IMR-90 (cell line): ENCODE measurements at regions not wholly inside any gene's neighbourhood (a gene's known extent, or its start where the extent isn't known, plus 50 kb on each side); places are given as distances from the start of the nearest gene placed in this dataset.

Experiments used
- ATAC-seq: fragments of 200-7000 bp; cut with Tn5 transposase; 2 replicates; pipeline ENCODE4 v1.9.1; 2020; ENCODE audit warnings: low read depth, mild to moderate bottlenecking, moderate library complexity
- BruUV-seq: library from RNA; stranded (reverse); fragments of 400-500 nt; replicated peaks from 2 replicates; lab custom pipeline; 2021; lab: Mats Ljungman, UMichigan
- CTCF ChIA-PET: fragments of 300-600 bp; formaldehyde crosslinking; extraction: SDS; loops from one replicate; lab custom pipeline; 2021; ENCODE audit warnings: antibody characterized with exemption; lab: Yijun Ruan, JAX
- POLR2A ChIA-PET: fragments of 300-600 bp; sonication (Branson Sonifier 250); formaldehyde crosslinking; loops from one replicate; lab custom pipeline; 2022; ENCODE audit warnings: antibody characterized with exemption; ENCODE audit not compliant: unreplicated experiment; lab: Charles Lee
- DNase-seq: peaks from one replicate; pipeline ENCODE4 v3.0.0; 2013
- H2AFZ ChIP-seq: replicated peaks from 2 replicates; pipeline ENCODE3; 2013; ENCODE audit warnings: low read length, mild to moderate bottlenecking; ENCODE audit not compliant: poor library complexity
- H2AK5ac ChIP-seq: 2 replicates; pipeline ENCODE4 v1.6.1; 2013; ENCODE audit warnings: low read depth, low read length, inconsistent platforms
- H2AK9ac ChIP-seq: replicated peaks from 2 replicates; pipeline ENCODE3; 2013; ENCODE audit warnings: mild to moderate bottlenecking, low read depth, low read length, moderate library complexity; ENCODE audit not compliant: poor library complexity
- H2BK120ac ChIP-seq: 2 replicates; pipeline ENCODE4 v1.6.1; 2013; ENCODE audit warnings: low read depth, low read length, inconsistent platforms
- H2BK15ac ChIP-seq: 3 replicates; pipeline ENCODE4 v1.6.1; 2013; ENCODE audit warnings: low read depth, low read length, inconsistent platforms
- H2BK20ac ChIP-seq: 2 replicates; pipeline ENCODE4 v1.6.1; 2013; ENCODE audit warnings: low read depth, mild to moderate bottlenecking, inconsistent platforms, low read length, moderate library complexity
- H2BK5ac ChIP-seq: 2 replicates; pipeline ENCODE4 v1.6.1; 2013; ENCODE audit warnings: mild to moderate bottlenecking, low read depth, low read length, inconsistent platforms; ENCODE audit not compliant: poor library complexity, severe bottlenecking
- H3K14ac ChIP-seq: replicated peaks from 2 replicates; pipeline ENCODE4 v1.6.1; 2013; ENCODE audit warnings: low read depth, low read length, inconsistent platforms
- H3K18ac ChIP-seq: 2 replicates; pipeline ENCODE4 v1.6.1; 2013; ENCODE audit warnings: low read depth, low read length, control low read depth
- H3K23ac ChIP-seq: 2 replicates; pipeline ENCODE4 v1.6.1; 2013; ENCODE audit warnings: low read depth, low read length, inconsistent platforms
- H3K27ac ChIP-seq: 2 replicates; pipeline ENCODE4 v1.5.1; 2013; ENCODE audit warnings: mild to moderate bottlenecking, control low read depth, low read length; ENCODE audit not compliant: insufficient read depth
- H3K27me3 ChIP-seq: 2 replicates; pipeline ENCODE4 v1.6.1; 2013; ENCODE audit warnings: low read length; ENCODE audit not compliant: control insufficient read depth, insufficient read depth
- H3K36me3 ChIP-seq: 2 replicates; pipeline ENCODE4 v1.6.1; 2013; ENCODE audit warnings: low read length, mixed read lengths; ENCODE audit not compliant: control insufficient read depth, insufficient read depth
- H3K4ac ChIP-seq: 2 replicates; pipeline ENCODE4 v1.6.1; 2013; ENCODE audit warnings: low read depth, low read length, inconsistent platforms
- H3K4me1 ChIP-seq: 2 replicates; pipeline ENCODE4 v1.6.1; 2013; ENCODE audit warnings: low read length, mixed read lengths; ENCODE audit not compliant: control insufficient read depth, insufficient read depth
- H3K4me2 ChIP-seq: 2 replicates; pipeline ENCODE4 v1.6.1; 2013; ENCODE audit warnings: low read depth, mild to moderate bottlenecking, control low read depth, low read length, moderate library complexity
- H3K4me3 ChIP-seq: 2 replicates; pipeline ENCODE4 v1.5.1; 2013; ENCODE audit warnings: low read depth, mild to moderate bottlenecking, control low read depth, low read length, moderate library complexity; ENCODE audit not compliant: insufficient read depth
- H3K56ac ChIP-seq: 2 replicates; pipeline ENCODE4 v1.6.1; 2013; ENCODE audit warnings: low read length, inconsistent platforms; ENCODE audit not compliant: insufficient read depth; ENCODE audit errors: extremely low read depth
- H3K79me1 ChIP-seq, 2 experiments: 2 replicates each; pipeline ENCODE4 v1.6.1; 2013; ENCODE audit warnings: low read length in 2 of 2, inconsistent platforms in 1 of 2, low read depth in 1 of 2
- H3K9ac ChIP-seq: 2 replicates; pipeline ENCODE4 v1.6.1; 2013; ENCODE audit warnings: low read depth, low read length, control low read depth
- H3K9me1 ChIP-seq: 2 replicates; pipeline ENCODE4 v1.6.1; 2013; ENCODE audit warnings: low read length, inconsistent platforms; ENCODE audit not compliant: insufficient read depth
- H3K9me3 ChIP-seq: 2 replicates; pipeline ENCODE4 v1.6.1; 2013; ENCODE audit warnings: low read length; ENCODE audit not compliant: control insufficient read depth, insufficient read depth
- H4K20me1 ChIP-seq: 2 replicates; pipeline ENCODE4 v1.6.1; 2013; ENCODE audit warnings: low read length, inconsistent platforms; ENCODE audit not compliant: insufficient read depth
- H4K5ac ChIP-seq: 2 replicates; pipeline ENCODE4 v1.6.1; 2013; ENCODE audit warnings: mild to moderate bottlenecking, low read depth, low read length, control low read depth
- H4K8ac ChIP-seq, 2 experiments: 2 replicates each; pipeline ENCODE4 v1.6.1; 2013; ENCODE audit warnings: low read depth in 2 of 2, low read length in 2 of 2, control low read depth in 1 of 2, inconsistent platforms in 1 of 2
- H4K91ac ChIP-seq: 2 replicates; pipeline ENCODE4 v1.6.1; 2013; ENCODE audit warnings: low read depth, low read length, inconsistent platforms; ENCODE audit not compliant: insufficient read depth
- BHLHE40 ChIP-seq: fragments of 150-350 bp; IDR thresholded peaks from 2 replicates; pipeline ENCODE4 v1.6.1; 2016; ENCODE audit warnings: mild to moderate bottlenecking, low read depth, low read length
- CEBPB ChIP-seq: IDR thresholded peaks from 2 replicates; pipeline ENCODE4 v1.6.1; 2012; ENCODE audit warnings: low read depth, low read length, improper control_type of control experiment
- ELK1 ChIP-seq: fragments of 150-350 bp; IDR thresholded peaks from 2 replicates; pipeline ENCODE4 v1.6.1; 2016; ENCODE audit warnings: low read depth, mild to moderate bottlenecking, low read length, moderate library complexity, borderline replicate concordance
- MAFK ChIP-seq: IDR thresholded peaks from 2 replicates; pipeline ENCODE4 v1.6.1; 2012; ENCODE audit warnings: low read depth, low read length, improper control_type of control experiment
- POLR2A ChIP-seq: IDR thresholded peaks from 2 replicates; pipeline ENCODE4 v1.6.1; 2012; ENCODE audit warnings: mild to moderate bottlenecking, low read depth, low read length
- RCOR1 ChIP-seq: IDR thresholded peaks from 2 replicates; pipeline ENCODE4 v1.6.1; 2012; ENCODE audit warnings: mild to moderate bottlenecking, low read length, improper control_type of control experiment; ENCODE audit not compliant: insufficient replicate concordance
- RFX5 ChIP-seq: IDR thresholded peaks from 2 replicates; pipeline ENCODE4 v1.8.0; 2012; ENCODE audit warnings: low read depth, mild to moderate bottlenecking, low read length, moderate library complexity
- WGBS, 2 experiments: methylation state at CpG; one replicate each; pipeline versions ENCODE4 v1.1.5 to v1.1.7; 2013; ENCODE audit warnings: missing lambda C conversion rate in 2 of 2; ENCODE audit not compliant: insufficient read length in 1 of 2; ENCODE audit errors: extremely low coverage in 2 of 2; 5-methylcytosine and 5-hydroxymethylcytosine counted together
- dilution Hi-C: fragments of 300-500 bp; cut with HindIII; formaldehyde crosslinking; loops from one replicate; pipeline ENCODE4 v1.14.3; 2018; ENCODE audit warnings: low sequenced_read_pairs; ENCODE audit not compliant: unreplicated experiment
- in situ Hi-C: fragments of 300-500 bp; cut with MboI; formaldehyde crosslinking; loops from 3 replicates; pipeline ENCODE4 v1.14.3; 2019; ENCODE audit warnings: low sequenced_read_pairs, inconsistent platforms, mixed read lengths
- intact Hi-C: fragments of 100-400 bp; cut with micrococcal nuclease; formaldehyde crosslinking; loops from 2 replicates; pipeline ENCODE4 v1.10.0; 2022

- H3K4me2 ChIP-seq, result no peak overlapping the region
- intact Hi-C loops (loop anchor here (5.0 kb wide), 1 partner anchor 1037 kb away; the partner anchor contains the start of gene BDNF), in situ Hi-C loops (no loop called here), dilution Hi-C loops (no loop called here)
- CTCF ChIA-PET, result interaction anchor here (0.8 kb wide), 1 partner anchor 19 kb away, joined by 3 read pairs; no protein-coding TSS in a partner anchor
- H3K4ac ChIP-seq, result peak overlapping the region; percentile 67
- H3K56ac ChIP-seq, result peak overlapping the region; percentile 65
- no peak overlapping the region for H3K9ac ChIP-seq
- peak overlapping the region; percentile 75 for H4K5ac ChIP-seq
- no peak for ATAC-seq
- TF ChIP-seq POLR2A, result no peak
- no peak for TF ChIP-seq CEBPB
- no peak for TF ChIP-seq ELK1
- peak; percentile 39; the same call in 1 of the 2 replicates for TF ChIP-seq MAFK
- no peak for TF ChIP-seq BHLHE40
- TF ChIP-seq RCOR1, result no peak
- TF ChIP-seq RFX5, result no peak
- H3K79me1 ChIP-seq, result no peaks in the 10 kb centered on the region; a peak in 1 of 4 replicates
- no peaks in the 10 kb centered on the region for H3K36me3 ChIP-seq
- H3K23ac ChIP-seq, result no peak overlapping the region
- H3K4me3 ChIP-seq, result no peak overlapping the region
- no CpG with 5 or more reads among the region's 4 CpGs for WGBS, 2 experiments
- H2BK15ac ChIP-seq, result peak overlapping the region; percentile 88; the same call in 2 of the 3 replicates
- H4K20me1 ChIP-seq, result no peaks in the 10 kb centered on the region
- H4K91ac ChIP-seq, result peak overlapping the region; percentile 84
- DNase-seq, result no peak
- POLR2A ChIA-PET, result no interaction called here
- BruUV-seq, result no TSS peak
- no peak overlapping the region for H2AK9ac ChIP-seq
- peak overlapping the region; percentile 74 for H2AK5ac ChIP-seq
- H3K14ac ChIP-seq, result peak overlapping the region; percentile 71
- peak overlapping the region; percentile 75 to 85 for H4K8ac ChIP-seq
- no peaks in the 10 kb centered on the region for H3K27me3 ChIP-seq
- H2BK20ac ChIP-seq, result peak overlapping the region; percentile 61; the same call in 1 of the 2 replicates
- H3K9me1 ChIP-seq, result no peaks in the 10 kb centered on the region; the same call in 1 of the 2 replicates
- no peak overlapping the region for H3K27ac ChIP-seq
- H2BK120ac ChIP-seq, result peak overlapping the region; percentile 70; the same call in 1 of the 2 replicates
- peaks cover 14% of the 10 kb centered on the region for H3K4me1 ChIP-seq
- no peak overlapping the region for H2AFZ ChIP-seq
- H2BK5ac ChIP-seq, result peak overlapping the region; percentile 67
- no peaks in the 10 kb centered on the region for H3K9me3 ChIP-seq
- H3K18ac ChIP-seq, result peak overlapping the region; percentile 93
Measured at GRCh38 chr11:28739489-28740280, 631.5 kb downstream of the METTL15 start.
